ENCODE measurements at regions not wholly inside any gene's neighbourhood (a gene's known extent, or its start where the extent isn't known, plus 50 kb on each side); places are given as distances from the start of the nearest gene placed in this dataset.

DNA sequence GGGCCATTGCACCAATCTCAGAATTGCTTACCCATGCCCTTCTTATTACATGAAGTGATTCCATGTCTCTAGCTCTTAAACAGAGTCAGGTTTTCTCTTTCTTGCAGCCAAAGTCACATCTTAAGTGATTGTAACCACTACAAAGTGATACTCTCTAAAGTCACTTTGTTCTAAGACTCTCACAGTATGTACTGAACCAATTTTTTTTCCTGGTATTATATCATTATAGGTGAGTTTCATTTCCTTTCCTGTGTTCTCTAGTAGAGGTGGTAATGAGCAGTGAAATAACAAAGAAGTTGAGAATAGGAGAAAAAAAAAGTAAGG lies 66.3 kb upstream of the DARS1 start:
- Histone ChIP-seq H3K4me3 (ENCODE audit: low read length in 2 of 2) (no peak overlapping the region), H3K27me3 (ENCODE audit: control insufficient read depth in 2 of 2, insufficient read depth in 2 of 2, low read length in 2 of 2) (no peaks in the 10 kb centered on the region), H3K9ac (ENCODE audit: low read depth in 1 of 2, low read length in 2 of 2) (no peak overlapping the region), H3K4me1 (ENCODE audit: control insufficient read depth in 2 of 2, insufficient read depth in 2 of 2, low read length in 2 of 2) (no peaks in the 10 kb centered on the region), H3K27ac (ENCODE audit: low read depth in 2 of 2, low read length in 2 of 2) (no peak overlapping the region), H3K36me3 (ENCODE audit: control insufficient read depth in 2 of 2, insufficient read depth in 2 of 2, low read length in 2 of 2) (no peaks in the 10 kb centered on the region), H3K9me3 (ENCODE audit: control insufficient read depth in 2 of 2, low read length in 2 of 2) (no peaks in the 10 kb centered on the region)

DNA sequence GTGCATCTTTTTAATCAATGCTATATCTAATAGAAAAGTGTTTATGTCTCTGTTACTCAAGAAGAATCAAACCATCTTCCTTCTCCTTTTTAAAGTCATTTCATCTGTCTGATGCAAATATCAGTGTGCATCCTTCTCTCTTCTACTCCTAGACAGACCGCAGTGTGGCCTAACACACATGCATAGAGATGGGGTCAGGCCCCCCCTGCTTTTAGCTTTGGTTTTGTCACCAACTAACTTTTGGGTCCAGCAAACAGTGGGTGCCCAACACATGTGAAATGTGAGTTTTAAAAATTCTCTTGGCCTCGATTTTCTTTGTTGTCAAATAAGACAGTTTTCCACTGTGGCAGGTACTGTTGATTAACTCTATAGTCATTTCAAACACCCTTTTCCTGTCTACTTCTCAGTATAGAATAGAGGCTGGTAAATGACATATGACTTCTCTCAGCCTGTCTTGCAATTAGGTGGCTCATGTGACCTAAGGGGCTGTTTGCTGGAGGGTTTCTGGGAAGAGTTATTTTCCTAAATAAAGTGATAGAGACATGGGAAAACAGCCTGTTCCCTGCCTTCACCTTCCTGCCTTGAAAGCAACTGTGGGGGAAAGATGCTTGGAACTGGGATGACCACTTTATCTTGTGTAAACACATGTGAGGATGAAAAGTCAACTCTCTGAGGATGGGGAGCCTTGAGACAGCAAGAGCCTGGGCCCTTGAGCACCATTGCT lies 65.7 kb upstream of the DARS1 start:
- Histone ChIP-seq H3K4me3 (ENCODE audit: low read length in 2 of 2) (no peak overlapping the region), H3K9me3 (ENCODE audit: control insufficient read depth in 2 of 2, low read length in 2 of 2) (no peaks in the 10 kb centered on the region), H3K4me1 (ENCODE audit: control insufficient read depth in 2 of 2, insufficient read depth in 2 of 2, low read length in 2 of 2) (no peaks in the 10 kb centered on the region), H3K27me3 (ENCODE audit: control insufficient read depth in 2 of 2, insufficient read depth in 2 of 2, low read length in 2 of 2) (no peaks in the 10 kb centered on the region), H3K27ac (ENCODE audit: low read depth in 2 of 2, low read length in 2 of 2) (no peak overlapping the region), H3K9ac (ENCODE audit: low read depth in 1 of 2, low read length in 2 of 2) (no peak overlapping the region), H3K36me3 (ENCODE audit: control insufficient read depth in 2 of 2, insufficient read depth in 2 of 2, low read length in 2 of 2) (no peaks in the 10 kb centered on the region)

DNA sequence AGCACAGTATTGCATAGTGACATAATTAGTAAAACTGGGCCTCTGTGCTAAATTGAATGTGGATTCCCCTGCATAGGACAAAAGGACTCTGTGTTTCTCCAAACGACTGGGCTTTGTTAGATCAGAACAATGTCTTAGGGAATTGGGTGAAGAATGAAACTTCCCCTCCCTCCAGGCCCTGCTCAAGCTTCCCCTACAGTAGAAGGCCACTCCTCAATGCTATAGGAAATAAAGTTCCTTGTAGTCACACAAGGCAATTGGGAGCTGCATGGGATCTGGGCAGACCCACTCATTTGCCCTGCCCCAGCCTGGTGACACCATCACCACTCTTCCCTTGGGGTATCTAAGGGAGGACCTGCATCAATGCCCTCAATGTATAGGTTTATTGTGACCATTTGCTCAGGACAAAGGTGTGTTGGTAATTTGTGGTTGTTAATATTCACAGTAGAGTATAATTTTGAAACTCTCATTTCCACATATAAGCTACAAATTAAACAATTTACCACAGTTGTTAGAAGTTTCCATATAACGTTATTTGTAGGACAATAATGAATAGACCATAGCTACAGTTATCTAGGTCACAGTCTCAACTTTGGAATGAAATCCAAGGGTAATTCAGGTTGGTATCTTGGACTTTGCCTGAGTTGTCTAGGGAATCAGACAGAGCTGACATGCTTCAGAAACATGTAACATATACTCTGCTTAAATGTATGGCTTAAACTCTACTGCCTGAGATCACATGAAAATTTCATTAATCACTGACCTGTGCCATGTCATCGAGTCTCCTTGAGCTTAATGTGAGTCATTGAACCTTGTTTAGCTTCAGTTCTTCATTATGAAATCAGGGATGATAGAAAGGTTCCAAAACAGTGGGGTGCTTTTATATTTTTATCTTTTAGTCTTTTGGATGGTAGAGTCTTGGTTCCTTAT lies 64.8 kb upstream of the DARS1 start:
- Histone ChIP-seq H3K4me3 (ENCODE audit: low read length in 2 of 2) (no peak overlapping the region), H3K9me3 (ENCODE audit: control insufficient read depth in 2 of 2, low read length in 2 of 2) (no peaks in the 10 kb centered on the region), H3K9ac (ENCODE audit: low read depth in 1 of 2, low read length in 2 of 2) (no peak overlapping the region), H3K4me1 (ENCODE audit: control insufficient read depth in 2 of 2, insufficient read depth in 2 of 2, low read length in 2 of 2) (no peaks in the 10 kb centered on the region), H3K27ac (ENCODE audit: low read depth in 2 of 2, low read length in 2 of 2) (no peak overlapping the region), H3K27me3 (ENCODE audit: control insufficient read depth in 2 of 2, insufficient read depth in 2 of 2, low read length in 2 of 2) (no peaks in the 10 kb centered on the region), H3K36me3 (ENCODE audit: control insufficient read depth in 2 of 2, insufficient read depth in 2 of 2, low read length in 2 of 2) (no peaks in the 10 kb centered on the region)

DNA sequence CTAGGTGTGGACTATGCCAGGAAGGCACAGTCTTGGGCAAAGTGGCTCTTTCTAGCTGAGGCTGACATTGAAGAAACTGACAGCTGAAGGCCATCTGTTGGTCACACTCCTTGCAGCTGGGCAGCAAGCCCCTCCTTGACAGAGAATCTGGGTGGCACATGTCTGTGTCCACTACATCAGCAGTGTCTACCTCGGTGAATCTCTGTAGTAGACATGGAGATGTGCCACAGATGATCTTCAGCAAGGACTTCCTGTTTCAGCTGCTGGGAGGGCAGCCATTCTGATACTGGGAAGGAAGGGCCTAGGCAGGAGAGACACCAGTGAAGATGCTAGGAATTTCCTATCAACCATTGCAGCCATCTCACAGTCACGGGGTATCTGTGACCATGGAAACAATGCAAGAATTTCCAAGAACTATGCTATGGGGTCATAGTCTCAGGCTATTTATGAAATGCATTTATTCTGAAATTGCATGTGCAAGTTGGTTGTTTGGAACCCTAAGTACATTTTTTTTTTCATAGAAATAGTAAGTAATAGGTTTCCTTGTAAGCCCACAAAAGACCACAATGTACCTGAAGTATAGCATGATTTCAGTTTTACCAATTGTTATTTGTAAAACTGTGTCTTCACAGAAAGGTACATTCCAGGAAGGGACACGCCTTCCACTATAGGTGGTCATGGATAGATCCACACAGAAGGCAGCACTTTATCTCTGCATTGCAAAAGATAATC lies 63.8 kb upstream of the DARS1 start:
- H3K4me3 ChIP-seq (ENCODE audit: low read length in 2 of 2), result no peak overlapping the region
- H3K27ac ChIP-seq (ENCODE audit: low read depth in 2 of 2, low read length in 2 of 2), result no peak overlapping the region
- no peak overlapping the region for H3K9ac ChIP-seq (ENCODE audit: low read depth in 1 of 2, low read length in 2 of 2)
- H3K9me3 ChIP-seq (ENCODE audit: control insufficient read depth in 2 of 2, low read length in 2 of 2), result no peaks in the 10 kb centered on the region
- H3K36me3 ChIP-seq (ENCODE audit: control insufficient read depth in 2 of 2, insufficient read depth in 2 of 2, low read length in 2 of 2), result no peaks in the 10 kb centered on the region
- no peaks in the 10 kb centered on the region for H3K27me3 ChIP-seq (ENCODE audit: control insufficient read depth in 2 of 2, insufficient read depth in 2 of 2, low read length in 2 of 2)
- no peaks in the 10 kb centered on the region for H3K4me1 ChIP-seq (ENCODE audit: control insufficient read depth in 2 of 2, insufficient read depth in 2 of 2, low read length in 2 of 2)

DNA sequence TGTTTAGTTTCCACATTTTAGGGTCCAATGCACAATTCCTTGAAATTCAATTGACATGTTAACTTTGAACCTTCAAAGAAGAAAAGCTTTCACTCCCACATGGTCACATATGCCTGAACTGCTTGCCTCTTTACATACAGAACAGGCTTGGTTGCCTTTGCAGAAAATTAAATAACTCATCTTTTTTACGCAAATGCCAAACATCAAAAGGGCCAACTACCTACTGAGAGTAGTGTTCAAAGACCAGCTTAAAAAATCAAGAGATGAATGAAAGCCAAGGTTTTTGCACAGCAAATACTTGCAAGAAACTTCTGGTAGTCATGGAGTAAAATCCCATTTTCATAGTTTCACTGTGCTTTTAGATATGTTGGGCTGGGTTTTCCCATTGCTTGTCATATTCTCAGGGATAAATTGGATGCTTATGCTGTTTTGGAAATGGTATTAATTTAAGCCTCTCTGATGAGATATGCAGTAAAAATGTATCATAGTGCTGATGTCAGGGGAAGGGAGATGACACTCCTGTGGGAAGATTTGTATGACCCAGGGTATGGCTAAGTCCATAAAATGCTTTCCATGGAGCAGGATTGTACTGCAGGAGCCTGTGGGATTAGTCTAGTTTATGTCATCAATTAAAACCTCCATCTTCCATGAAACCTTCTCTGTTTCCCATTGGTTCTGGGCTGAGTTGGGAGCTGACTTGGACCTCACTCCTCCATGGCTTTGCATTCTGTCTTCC lies 60.6 kb upstream of the DARS1 start:
- Histone ChIP-seq H3K27me3 (ENCODE audit: control insufficient read depth in 2 of 2, insufficient read depth in 2 of 2, low read length in 2 of 2) (no peaks in the 10 kb centered on the region), H3K4me3 (ENCODE audit: low read length in 2 of 2) (no peak overlapping the region), H3K4me1 (ENCODE audit: control insufficient read depth in 2 of 2, insufficient read depth in 2 of 2, low read length in 2 of 2) (no peaks in the 10 kb centered on the region), H3K9me3 (ENCODE audit: control insufficient read depth in 2 of 2, low read length in 2 of 2) (no peaks in the 10 kb centered on the region), H3K27ac (ENCODE audit: low read depth in 2 of 2, low read length in 2 of 2) (no peak overlapping the region), H3K9ac (ENCODE audit: low read depth in 1 of 2, low read length in 2 of 2) (no peak overlapping the region), H3K36me3 (ENCODE audit: control insufficient read depth in 2 of 2, insufficient read depth in 2 of 2, low read length in 2 of 2) (no peaks in the 10 kb centered on the region)

DNA sequence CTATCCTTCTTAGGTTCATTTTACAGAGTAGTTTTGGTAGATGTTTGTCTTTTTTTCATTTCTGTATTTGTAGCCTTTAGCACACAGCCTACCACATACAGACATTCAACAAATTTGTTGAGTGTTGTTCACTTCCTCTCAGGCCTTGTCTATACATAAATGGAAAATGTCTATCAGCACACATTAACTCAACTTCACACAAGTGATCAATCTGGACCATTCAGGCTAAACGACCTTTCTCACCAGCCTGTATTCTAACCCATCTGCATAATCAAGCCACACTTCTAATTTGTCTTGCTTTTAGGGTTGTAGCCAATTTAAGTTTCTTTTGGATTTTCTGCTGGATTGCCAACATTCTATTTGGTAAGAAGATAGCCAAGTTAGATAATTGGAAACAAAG lies 59.9 kb upstream of the DARS1 start:
- no peak overlapping the region for H3K27ac ChIP-seq (ENCODE audit: low read depth in 2 of 2, low read length in 2 of 2)
- no peaks in the 10 kb centered on the region for H3K9me3 ChIP-seq (ENCODE audit: control insufficient read depth in 2 of 2, low read length in 2 of 2)
- H3K4me3 ChIP-seq (ENCODE audit: low read length in 2 of 2), result no peak overlapping the region
- no peaks in the 10 kb centered on the region for H3K36me3 ChIP-seq (ENCODE audit: control insufficient read depth in 2 of 2, insufficient read depth in 2 of 2, low read length in 2 of 2)
- no peaks in the 10 kb centered on the region for H3K27me3 ChIP-seq (ENCODE audit: control insufficient read depth in 2 of 2, insufficient read depth in 2 of 2, low read length in 2 of 2)
- no peaks in the 10 kb centered on the region for H3K4me1 ChIP-seq (ENCODE audit: control insufficient read depth in 2 of 2, insufficient read depth in 2 of 2, low read length in 2 of 2)
- no peak overlapping the region for H3K9ac ChIP-seq (ENCODE audit: low read depth in 1 of 2, low read length in 2 of 2)
